NCI-H2227 treated with DMSO at 0.1 percent for 48 hours (cell line): ENCODE measurements at regions not wholly inside any gene's neighbourhood (a gene's known extent, or its start where the extent isn't known, plus 50 kb on each side); places are given as distances from the start of the nearest gene placed in this dataset.

Experiments
- DNase-seq: peaks from one replicate; lab custom pipeline; 2025; lab: John Stamatoyannopoulos, UW

DNA sequence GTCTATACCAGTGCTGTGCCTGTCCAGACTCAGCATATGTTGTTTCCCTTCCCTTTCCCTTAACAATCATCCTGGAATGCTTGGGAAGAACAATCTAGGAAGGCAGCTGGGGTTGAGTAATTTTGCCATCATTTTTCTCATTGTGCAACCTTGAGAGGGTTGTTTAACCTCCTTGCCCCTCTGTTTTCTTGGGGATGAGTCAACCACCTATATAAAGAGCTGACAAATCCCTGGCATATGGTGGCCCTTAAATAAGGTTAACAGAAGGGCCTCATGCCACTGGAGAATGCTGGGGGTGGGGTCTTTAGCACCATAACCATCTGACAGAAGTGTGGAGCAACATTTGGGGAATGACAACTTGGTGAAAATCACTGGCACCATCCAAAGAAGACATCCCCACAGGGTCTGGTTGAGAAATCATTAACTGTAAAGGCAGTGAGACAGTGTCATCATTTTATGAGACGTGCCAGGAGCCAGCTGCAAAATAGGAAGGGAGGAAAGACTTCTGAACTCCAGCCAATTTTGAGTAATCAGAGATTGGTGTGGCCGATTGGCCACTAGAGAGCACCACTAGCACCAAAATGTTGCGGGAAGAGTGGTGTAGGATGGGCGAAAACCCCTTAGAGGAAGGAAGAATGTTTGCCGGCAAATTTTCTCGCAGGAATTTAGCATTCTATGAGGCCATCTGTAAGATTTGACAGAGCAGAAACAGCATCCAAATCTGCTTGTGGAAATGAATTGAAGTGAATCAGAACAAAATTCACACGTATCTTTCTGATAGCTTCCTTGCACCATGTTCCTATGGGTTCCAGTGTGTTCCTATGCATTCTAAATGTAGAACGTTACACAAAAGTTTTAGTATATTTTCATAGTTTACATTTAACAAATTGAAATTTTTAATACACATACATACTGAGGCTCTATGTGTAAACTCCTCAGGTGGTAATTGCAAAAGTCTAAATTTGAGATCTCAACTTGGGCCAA is 113.8 kb downstream of the MSX2 start:
- no peak for DNase-seq

DNA sequence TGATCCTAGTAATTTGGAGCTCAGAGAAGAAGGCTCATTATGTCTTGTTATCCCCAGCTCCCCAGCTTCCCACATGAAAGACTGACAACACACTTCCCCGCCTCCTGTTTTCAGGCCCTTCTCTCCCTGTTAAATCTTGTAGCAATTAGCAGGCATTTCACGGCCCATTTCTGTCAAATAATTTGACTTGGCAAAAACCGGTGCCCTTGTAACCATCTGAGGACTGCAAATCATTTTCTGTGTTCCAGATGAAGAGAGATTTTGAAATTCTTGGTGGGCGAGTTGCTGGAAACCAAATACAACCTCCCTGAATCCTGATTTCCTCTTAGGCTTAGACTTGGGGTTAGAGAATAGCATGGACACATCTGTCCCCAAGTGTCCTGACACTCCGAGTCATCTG is 109.7 kb downstream of the MSX2 start:
- no peak for DNase-seq

DNA sequence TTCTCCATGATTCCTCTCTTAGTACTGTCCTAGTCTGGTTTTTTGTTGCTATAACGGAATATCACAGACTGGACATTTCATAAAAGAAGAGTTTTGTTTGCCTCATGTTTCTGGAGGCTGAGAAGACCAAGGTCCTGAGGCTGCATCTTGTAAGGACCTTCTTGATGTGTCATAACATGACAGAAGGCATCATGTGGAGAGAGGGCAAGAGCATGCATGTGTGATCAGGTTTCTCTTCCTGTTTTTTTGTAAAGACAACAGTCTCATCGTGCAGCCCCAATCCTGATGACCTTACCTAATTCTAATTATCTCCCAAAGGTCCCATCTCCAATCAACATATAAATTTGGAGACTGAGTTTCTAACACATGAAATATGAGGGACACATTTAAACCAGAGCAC is 108.4 kb downstream of the MSX2 start:
- no peak for DNase-seq

DNA sequence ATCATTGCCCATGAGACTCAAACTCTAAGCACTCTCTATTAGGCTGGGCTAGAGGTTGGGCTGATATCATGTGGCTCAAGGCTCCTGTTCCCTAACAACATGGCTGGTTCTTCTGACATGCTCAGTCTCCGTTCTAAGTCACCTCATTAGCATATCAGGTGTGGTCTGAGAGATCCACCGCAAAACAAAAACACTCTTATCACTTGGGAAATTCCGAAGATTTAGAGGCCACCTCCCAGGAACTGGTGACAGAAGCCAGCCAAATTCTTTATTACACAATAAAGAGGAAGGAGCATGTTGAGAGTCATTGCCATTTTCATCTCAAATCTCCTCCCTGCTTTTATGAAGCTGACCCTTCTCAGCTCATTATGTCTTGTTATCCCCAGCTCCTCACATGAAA is 107.6 kb downstream of the MSX2 start:
- DNase-seq = no peak

DNA sequence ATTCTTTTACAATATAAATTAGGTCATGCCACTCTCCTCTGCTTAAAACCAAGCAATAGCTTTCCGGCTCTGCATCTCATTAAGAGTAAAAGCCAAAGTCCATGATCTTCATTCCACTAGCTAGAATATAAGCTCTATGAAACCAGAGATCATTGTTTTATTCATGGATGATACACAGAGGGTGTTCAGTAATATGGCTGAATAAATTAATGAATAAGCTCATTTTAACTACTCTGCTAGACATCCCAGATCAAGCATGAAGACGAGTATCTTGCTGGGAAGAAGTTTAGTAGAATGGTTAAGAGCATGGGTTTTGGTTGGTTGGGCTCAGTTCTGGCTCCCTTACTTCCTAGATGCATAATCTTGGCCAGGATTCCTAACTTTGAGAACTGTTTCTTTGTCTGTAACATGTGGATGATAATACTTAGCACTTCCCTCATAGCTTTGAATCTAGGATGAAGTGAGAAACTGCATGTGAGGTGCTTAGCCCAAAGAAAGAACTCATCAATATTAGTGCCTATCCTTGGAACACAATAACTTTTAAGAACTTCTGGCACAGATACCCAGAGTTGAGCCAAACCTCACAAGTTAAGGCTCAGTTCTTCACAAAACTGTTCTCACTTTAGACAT is 106.8 kb downstream of the MSX2 start:
- DNase-seq = no peak

DNA sequence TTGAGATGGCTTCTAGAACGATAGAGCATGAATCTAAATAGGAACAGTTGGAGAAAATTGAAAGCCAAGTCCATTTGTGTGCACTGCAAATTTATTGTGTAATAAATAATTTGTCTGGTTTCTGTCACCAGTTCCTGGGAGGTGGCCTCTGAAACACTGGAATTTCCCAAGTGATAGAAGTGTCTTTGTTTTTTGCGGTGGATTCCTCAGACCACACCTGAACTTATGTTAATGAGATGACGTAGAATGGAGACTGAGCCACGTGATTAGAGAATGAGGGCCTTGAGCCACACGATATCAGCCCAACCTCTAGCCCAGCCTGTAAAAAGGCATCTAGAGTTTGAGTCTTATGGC is 105.1 kb downstream of the MSX2 start:
- DNase-seq = no peak

DNA sequence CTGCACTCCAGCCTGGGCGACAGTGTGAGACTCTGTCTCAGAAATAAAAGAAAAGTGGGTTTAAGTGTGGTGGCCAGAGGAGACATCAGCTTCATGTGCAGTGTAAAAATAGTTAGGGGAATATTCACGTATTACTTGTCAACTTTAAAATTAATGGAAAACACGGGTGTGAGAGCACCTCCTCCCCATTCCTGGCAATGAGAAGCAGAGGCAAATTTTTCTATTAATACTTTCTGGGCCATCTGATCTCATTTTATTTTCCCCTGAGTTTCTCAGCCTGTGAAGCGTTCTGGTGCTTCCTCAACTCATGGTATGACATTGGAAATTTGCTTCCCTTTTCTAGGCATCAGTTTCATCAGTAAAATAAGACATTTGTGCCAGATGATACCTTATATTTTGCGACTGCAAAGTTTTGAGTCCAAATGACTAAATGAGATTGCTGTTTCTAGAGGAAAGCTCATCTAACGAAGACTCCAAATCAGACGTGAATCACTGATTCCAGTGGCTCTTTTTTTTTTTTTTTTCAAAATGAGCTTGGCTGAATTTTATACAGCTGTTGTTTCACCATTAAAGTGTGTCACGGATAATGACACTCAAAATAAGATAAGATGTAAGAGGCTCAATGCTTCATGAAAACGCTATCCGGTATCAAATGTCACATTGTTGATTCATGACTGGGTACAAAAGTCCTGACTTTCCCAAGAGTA is 104.6 kb downstream of the MSX2 start:
- DNase-seq = no peak

DNA sequence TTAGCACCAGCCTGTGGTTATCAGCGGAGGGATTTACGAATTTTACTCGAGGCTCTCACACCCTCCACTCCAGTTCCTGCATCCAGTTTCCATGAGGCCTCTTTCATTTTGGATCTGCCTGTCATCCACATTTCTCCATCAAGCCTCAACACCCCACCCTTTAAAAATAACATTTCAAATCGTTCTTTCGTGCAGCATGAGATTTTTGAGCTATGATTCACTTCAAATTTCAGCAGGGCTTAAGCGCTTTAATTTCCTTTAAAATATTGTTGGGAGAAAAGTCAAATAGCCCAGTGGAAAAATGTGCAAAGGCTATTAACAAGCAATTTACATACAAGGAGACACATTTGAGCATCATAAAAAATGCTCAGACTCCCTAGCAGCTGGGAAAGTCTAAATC is 103.2 kb downstream of the MSX2 start:
- no peak for DNase-seq

DNA sequence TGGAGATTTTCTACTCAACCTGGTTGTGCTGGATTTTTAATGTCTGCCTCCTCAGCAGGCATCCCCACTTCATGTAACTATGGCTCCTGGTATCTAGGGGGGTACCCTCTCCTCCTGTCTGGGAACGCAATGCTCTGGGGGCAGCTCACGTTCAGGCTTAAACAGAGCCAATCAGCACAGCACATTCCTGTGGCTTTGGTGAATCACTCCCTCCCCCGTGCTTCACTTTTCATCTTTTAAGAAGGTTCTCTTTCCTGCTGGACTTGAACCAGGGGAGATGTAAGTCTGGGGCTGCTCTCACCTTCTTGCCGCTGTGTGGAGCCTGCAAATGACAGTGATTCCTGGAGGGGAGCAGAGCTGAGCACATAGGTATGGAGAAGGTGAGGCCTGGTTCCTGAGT is 101.2 kb downstream of the MSX2 start:
- no peak for DNase-seq

DNA sequence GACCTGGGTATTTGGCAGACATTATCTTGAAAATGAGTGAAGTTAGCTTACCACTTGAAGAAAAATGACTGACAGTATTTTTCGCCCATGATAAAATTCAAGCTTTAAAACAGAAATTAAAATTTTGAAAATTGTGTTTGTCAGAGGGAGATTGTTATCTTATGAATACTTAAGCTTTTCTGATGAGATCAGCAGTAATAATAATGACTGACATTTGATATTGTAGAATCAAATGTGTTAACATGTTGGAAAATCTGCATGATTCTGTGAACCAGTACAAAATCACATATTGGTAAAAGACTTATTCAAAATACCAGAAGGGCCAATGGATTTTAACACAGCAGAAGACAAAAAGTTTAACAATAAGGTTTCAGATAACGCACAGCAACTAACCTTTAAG is 94.0 kb downstream of the MSX2 start:
- DNase-seq = no peak

DNA sequence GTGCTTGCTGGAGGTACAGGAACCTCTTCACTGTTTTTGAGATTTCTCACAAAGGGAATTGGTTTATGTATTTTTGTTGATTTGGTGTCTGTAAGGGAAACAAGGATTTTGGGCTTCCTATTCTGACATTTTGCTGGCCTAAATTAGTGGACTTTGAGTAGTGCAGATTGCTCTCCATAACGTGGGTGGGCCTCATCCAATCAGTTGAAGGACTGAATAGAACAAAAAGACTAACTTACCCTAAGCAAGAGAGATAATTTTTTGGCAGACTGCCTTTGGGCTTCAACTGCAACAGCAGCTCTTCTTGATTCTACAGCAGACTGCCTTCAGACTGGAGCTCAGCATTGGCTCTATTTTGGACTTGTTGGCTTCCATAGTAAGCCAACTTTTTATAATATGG is 93.2 kb downstream of the MSX2 start:
- no peak for DNase-seq

DNA sequence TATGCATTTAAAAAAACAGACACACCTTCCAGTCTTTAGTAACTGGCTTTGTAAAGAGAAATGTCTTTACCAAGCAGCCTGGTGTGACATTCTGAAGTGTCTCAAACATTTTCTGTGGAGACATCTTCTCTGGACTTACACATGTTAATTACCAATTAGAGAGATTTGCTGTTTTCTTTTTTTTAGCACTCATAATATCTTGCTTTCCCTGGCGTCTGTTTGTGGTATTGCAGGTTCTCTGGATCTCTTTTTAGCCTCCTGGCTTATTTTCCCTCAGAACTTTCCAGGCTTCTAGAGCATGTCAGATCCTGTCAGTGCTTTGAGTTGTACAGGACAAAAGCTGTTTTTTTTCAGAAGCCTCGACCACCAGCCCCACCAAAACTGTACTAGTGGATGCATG is 92.5 kb downstream of the MSX2 start:
- DNase-seq = no peak

DNA sequence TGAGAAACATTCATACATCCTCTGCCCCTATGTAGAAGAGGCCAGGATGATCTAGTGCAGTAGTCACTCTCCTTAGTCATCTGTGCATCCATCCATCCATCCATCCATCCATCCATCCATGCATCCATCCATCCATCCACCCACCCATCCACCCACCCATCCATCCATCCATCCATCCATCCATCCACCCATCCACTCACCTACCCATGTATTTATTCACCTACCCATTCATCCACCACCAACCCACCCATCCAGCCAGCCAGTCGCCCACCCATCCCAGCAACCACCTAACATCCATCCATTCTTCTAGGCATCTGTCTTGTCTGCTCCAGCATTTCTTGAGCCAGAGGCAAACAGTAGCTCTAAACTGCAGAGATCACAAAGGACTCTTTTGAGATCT is 87.1 kb downstream of the MSX2 start:
- DNase-seq = no peak

DNA sequence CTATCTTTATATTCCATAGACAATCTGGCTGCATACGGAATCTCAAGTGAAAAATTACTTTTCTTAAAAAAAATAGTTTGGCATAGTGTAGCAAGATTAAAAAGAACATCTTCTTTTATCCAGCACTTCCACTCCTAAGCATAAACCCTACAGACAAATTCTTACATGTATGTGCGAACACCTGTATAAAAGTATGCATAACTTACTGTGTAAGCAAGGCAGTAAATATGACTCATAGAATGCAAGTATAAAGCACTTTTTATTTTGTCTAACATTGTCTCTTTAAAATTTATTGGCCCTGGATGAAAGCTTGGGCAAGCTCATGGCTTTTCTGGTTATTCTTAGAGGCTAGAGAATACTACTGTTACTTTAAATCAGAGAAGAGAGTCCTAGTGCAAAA is 86.4 kb downstream of the MSX2 start:
- DNase-seq = no peak

DNA sequence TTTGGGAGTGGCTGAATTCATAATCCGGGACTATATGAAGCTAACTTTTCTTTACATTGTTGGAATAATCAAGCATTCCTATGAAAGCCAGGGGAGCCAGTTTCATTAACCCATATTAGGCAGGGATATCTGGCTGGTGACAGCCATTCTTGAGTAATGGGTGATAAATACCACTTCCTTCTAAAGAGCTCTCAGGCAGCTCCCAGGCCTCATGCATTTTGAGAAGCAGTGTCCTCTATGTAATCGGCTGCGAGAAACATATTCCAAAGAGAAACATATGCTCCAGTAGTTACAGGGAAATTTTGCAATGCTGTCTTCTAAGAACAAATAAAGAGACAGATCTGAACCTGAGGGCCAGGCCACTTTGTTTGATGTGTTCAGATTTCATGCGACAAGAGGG is 83.1 kb downstream of the MSX2 start:
- no peak for DNase-seq

DNA sequence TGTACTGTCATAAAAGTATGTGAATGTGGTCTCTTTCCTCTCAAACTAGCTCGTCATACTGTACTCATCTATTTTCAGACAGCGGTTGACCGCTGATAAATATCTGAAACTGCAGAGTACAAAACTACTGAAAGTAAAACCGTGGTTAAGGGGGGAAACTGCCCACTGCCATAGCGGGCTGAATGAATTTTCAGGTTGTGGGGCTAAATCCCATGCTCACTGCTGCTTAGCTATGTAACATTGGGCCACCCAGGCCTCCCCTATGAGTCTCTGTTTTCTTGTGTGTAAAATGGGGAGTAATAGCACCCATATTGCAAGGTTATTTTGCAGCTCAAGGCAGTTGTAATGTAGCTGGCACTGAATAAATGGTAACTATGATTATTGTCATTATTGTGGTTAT is 82.3 kb downstream of the MSX2 start:
- DNase-seq = no peak

DNA sequence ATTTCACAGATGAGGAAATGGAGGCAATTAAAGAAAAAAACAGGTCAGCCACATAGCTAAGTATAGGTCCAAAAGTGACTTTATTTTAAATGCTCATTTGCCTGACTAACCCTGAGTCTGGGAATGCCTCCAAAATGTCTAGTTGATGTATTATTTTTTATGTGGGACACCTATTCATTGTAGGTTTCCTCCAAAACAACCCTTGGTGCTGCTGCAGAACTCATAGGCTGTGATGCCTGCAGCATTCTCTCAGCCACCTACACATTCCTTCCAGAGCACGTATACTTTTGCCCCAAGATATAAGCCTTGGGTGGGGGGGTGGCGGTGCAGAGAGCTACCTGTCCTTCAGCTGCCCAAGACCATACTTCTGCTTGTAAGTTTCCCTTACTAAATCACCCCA is 77.4 kb downstream of the MSX2 start:
- no peak for DNase-seq

DNA sequence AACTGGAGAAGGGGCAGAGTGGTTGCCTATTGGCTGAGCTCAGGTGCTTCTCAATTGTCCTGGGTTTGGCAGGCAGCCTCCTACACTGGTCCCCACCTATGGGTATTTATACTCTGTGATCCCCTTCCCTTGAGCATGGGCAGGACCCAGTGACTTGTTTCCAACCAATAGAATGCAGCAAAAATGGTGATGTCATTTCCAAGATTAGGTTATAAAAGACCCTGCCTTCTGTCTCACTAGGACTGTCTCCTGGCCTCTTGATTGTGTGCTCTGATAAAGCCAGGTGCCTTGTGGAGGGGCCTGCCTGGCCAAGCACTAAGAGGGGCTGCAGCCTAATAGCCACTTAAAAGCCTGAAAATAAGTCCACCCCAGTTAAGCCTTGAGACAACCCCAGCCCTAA is 76.1 kb downstream of the MSX2 start:
- no peak for DNase-seq

DNA sequence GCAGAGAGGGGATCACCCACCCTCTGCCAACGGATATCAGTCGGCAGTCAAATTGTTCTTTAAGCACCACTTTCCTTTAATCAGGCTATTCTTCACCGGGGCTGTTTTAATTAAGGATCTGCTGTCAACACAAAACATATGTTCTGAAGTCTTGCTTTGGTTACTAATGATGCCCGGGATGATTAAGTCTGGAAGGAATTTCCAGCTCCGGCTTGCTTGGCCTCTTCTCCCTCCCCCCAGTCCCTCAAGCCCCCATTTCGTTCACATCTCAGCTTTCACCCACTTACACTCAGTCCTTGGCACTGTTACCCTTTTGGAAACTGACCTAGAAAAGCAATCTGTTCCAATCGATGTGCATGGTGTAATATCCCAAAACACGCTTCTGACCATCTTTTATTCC is 74.7 kb downstream of the MSX2 start:
- no peak for DNase-seq

DNA sequence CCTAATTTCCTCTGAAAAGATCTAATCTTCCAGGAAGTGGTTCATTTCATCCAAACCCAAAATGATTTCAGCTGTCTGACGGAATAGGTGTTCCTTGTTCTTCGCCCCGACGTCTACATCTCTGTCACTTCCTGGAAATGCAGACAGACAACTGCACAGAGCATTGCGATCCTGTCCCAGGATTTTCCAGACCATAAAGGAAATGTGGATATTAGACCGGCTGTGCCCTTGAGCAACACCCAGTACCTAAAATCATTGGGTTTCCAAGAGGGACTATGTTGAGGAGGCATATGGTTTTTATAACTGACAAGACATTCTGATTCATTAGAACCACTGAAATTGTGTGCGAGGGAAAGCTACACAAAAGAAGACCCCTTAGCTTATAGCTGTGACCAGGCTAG is 74.2 kb downstream of the MSX2 start:
- DNase-seq = no peak

DNA sequence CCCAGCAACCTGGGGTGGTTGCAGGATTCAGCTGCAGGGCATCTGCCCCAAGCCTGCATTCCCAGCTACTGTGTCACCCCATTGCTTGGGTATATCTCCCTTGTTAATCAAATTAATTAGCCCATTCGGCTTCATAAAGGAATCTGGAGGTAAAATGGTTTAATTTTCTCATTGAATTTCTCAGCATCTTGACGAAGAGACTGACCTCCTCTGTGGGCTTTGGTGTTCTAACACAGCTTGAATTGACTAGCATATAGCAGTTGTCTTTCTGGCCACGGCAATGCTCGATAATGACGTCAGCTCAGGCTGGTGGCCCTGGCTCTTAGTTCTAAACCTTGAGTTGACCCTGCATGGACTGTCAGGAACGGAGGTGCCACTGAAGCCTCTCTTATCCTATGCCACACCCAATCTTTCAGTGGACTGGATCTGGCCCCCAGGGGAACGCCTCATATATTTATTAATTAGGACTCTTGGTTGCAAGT is 72.4 kb downstream of the MSX2 start:
- DNase-seq = no peak

DNA sequence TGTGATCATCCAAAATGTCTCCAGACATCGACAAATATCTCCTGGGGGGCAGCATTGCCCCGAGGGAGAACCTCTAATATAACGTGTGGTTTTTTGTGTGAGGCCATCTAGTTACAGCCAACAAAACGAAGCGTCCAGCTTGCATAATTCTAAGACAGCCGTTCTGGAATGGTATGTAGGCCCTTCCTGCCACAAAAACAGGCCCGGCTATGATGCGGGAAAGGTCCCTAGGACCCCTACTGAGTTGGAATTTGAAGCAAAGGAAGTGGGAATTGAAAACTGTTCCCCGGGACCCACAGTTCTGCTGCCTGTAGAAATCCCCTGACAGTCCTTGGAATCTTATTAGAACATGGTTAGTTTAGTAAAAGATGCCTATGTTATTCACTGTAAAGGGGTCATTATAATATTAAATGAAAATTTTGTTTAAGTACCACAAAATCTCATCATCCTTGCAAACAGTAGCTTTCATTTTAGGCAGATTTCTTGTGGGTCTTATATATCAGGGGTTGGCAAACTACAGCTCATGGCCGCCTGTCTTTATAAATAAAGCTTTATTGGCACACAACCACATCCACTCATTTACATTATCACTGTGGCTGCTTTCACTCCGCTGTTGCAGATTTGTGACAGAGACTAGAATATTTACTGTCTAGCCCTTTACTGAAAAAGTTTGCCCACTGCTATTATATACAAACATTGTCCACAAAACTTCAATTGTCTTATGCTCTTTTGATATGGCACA is 70.7 kb downstream of the MSX2 start:
- DNase-seq = no peak
